ENCODE measurements at regions not wholly inside any gene's neighbourhood (a gene's known extent, or its start where the extent isn't known, plus 50 kb on each side); places are given as distances from the start of the nearest gene placed in this dataset.

DNA sequence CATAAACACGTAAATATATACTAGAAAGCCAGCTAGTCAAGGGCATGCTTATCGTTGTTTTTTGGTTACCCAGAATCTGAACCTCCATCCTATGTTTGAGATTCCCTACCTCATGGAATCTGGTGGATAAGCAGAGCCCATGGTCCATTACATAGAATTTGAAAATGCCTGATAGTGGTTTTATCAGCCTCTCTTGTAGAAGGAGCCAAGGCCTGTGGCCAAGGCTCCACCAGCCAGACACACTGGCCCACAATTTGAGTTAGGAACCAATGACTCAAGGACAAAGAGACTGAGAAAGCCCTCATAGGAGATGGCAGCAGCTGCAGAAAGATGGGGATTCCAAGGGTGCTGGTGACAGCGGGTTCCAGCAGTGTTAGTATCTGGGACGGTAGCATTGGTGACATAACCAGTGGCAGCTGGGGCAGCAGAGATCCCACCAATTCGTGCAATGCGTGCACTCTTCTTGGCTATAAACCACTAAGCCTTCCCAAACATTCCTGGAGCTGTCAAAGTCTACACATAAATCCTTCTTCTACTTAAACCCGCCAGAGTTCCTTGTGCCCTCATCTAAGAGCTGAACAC, 51.2 kb upstream of the RMDN2 start:
- CTCF ChIA-PET, result interaction anchor here (0.9 to 11.6 kb wide), 6 partner anchors 9 to 687 kb away, joined by 3 to 130 read pairs (median 4); no protein-coding TSS in a partner anchor
- POLR2A ChIA-PET, result interaction anchor here (0.8 kb wide), 1 partner anchor 45 kb away, joined by 3 read pairs; no protein-coding TSS in a partner anchor

DNA sequence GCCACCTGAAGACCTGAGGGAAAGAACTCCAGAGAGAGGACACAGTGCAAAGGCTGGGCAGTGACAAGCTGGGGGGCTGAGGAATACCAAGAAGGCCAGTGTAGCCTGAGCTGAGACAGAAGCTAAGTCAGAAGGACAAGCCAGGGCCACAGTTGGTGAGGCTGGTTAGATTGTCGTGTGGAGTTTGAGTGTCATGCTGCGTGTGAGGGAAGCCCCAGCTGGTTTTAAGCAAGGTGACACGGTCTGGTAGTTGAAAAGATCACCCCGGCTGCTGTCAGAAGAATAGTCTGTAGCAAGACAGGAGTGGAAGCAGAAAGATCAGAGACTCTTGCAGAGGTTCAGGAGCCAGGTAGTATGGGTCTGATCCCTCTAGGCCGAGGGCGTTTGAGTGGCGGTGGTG, 50.6 kb upstream of the RMDN2 start:
- Histone ChIP-seq H3K36me3 (ENCODE audit: control insufficient read depth, insufficient read depth, low read length) (no peaks in the 10 kb centered on the region), H3K27me3 (ENCODE audit: control insufficient read depth, insufficient read depth, low read length) (no peaks in the 10 kb centered on the region), H3K4me3 (ENCODE audit: low read depth, low read length) (no peak overlapping the region)
- TF ChIP-seq, protein P1, sequence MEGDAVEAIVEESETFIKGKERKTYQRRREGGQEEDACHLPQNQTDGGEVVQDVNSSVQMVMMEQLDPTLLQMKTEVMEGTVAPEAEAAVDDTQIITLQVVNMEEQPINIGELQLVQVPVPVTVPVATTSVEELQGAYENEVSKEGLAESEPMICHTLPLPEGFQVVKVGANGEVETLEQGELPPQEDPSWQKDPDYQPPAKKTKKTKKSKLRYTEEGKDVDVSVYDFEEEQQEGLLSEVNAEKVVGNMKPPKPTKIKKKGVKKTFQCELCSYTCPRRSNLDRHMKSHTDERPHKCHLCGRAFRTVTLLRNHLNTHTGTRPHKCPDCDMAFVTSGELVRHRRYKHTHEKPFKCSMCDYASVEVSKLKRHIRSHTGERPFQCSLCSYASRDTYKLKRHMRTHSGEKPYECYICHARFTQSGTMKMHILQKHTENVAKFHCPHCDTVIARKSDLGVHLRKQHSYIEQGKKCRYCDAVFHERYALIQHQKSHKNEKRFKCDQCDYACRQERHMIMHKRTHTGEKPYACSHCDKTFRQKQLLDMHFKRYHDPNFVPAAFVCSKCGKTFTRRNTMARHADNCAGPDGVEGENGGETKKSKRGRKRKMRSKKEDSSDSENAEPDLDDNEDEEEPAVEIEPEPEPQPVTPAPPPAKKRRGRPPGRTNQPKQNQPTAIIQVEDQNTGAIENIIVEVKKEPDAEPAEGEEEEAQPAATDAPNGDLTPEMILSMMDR (IDR thresholded peaks at IDR 0.05; ENCODE audit: insufficient read depth, low read depth, low read length), result no peak
- ChIA-PET CTCF (interaction anchor here (0.7 to 11.6 kb wide), 8 partner anchors 9 to 688 kb away, joined by 3 to 130 read pairs (median 4); no protein-coding TSS in a partner anchor), POLR2A (interaction anchor here (0.8 kb wide), 1 partner anchor 46 kb away, joined by 3 read pairs; no protein-coding TSS in a partner anchor)
- DNase-seq (ENCODE audit: low read depth), result no peak

More for the DNA sequence above, 51.2 kb upstream of the RMDN2 start:
- H3K36me3 ChIP-seq (ENCODE audit: control insufficient read depth, insufficient read depth, low read length), result no peaks in the 10 kb centered on the region
- TF ChIP-seq, protein P1 (IDR thresholded peaks at IDR 0.05; ENCODE audit: insufficient read depth, low read depth, low read length), result no peak
- H3K27me3 ChIP-seq (ENCODE audit: control insufficient read depth, insufficient read depth, low read length), result no peaks in the 10 kb centered on the region
- DNase-seq (ENCODE audit: low read depth), result no peak
- no peak overlapping the region for H3K4me3 ChIP-seq (ENCODE audit: low read depth, low read length)

Data from BJ (cell line).